ENCODE measurements at regions not wholly inside any gene's neighbourhood (a gene's known extent, or its start where the extent isn't known, plus 50 kb on each side); places are given as distances from the start of the nearest gene placed in this dataset.
"Not testable (repeated sequence)": the region's sequence is repeated elsewhere in the genome, so short reads cannot be mapped to it uniquely, and the experiment has no call there.

GRCh38 chr3:82618594-82618993 is 857.1 kb upstream of the GBE1 start:
- no peak for DNase-seq (ENCODE audit: low read depth in 2 of 2)

- DNase-seq (ENCODE audit: low read depth in 2 of 2): no peak
Observed at GRCh38 chr3:82610236-82610635, 848.8 kb upstream of the GBE1 start.

GRCh38 chr3:82607391-82607790 is 845.9 kb upstream of the GBE1 start:
- DNase-seq (ENCODE audit: low read depth in 2 of 2): no peak

GRCh38 chr3:82596805-82597204 is 835.4 kb upstream of the GBE1 start:
- DNase-seq (ENCODE audit: low read depth in 2 of 2): no peak

- DNase-seq (ENCODE audit: low read depth in 2 of 2): no peak
Observed at GRCh38 chr3:82595530-82595929, 834.1 kb upstream of the GBE1 start.

GRCh38 chr3:82587174-82587573 is 825.7 kb upstream of the GBE1 start:
- no peak for DNase-seq (ENCODE audit: low read depth in 2 of 2)

GRCh38 chr3:82586414-82586813 is 825.0 kb upstream of the GBE1 start:
- DNase-seq (ENCODE audit: low read depth in 2 of 2): no peak

- DNase-seq (ENCODE audit: low read depth in 2 of 2): not testable (repeated sequence)
Observed at GRCh38 chr3:82586002-82586401, 824.6 kb upstream of the GBE1 start.

- DNase-seq (ENCODE audit: low read depth in 2 of 2): not testable (repeated sequence)
Observed at GRCh38 chr3:82585591-82585990, 824.1 kb upstream of the GBE1 start.

GRCh38 chr3:82584861-82585260 is 823.4 kb upstream of the GBE1 start:
- DNase-seq (ENCODE audit: low read depth in 2 of 2): not testable (repeated sequence)

GRCh38 chr3:82584415-82584814 is 823.0 kb upstream of the GBE1 start:
- DNase-seq (ENCODE audit: low read depth in 2 of 2): not testable (repeated sequence)

GRCh38 chr3:82581350-82581749 is 819.9 kb upstream of the GBE1 start:
- DNase-seq (ENCODE audit: low read depth in 2 of 2): no peak

GRCh38 chr3:82572721-82573120 is 811.3 kb upstream of the GBE1 start:
- no peak for DNase-seq (ENCODE audit: low read depth in 2 of 2)

GRCh38 chr3:82568776-82569338 is 807.4 kb upstream of the GBE1 start:
- DNase-seq (ENCODE audit: low read depth in 2 of 2): no peak

- DNase-seq (ENCODE audit: low read depth in 2 of 2): no peak
Observed at GRCh38 chr3:82567029-82567600, 805.7 kb upstream of the GBE1 start.

- no peak for DNase-seq (ENCODE audit: low read depth in 2 of 2)
Observed at GRCh38 chr3:82562896-82563295, 801.5 kb upstream of the GBE1 start.

GRCh38 chr3:82561784-82562183 is 800.3 kb upstream of the GBE1 start:
- no peak for DNase-seq (ENCODE audit: low read depth in 2 of 2)

GRCh38 chr3:82558081-82558480 is 796.6 kb upstream of the GBE1 start:
- no peak for DNase-seq (ENCODE audit: low read depth in 2 of 2)

- DNase-seq (ENCODE audit: low read depth in 2 of 2): no peak
Observed at GRCh38 chr3:82556113-82556512, 794.7 kb upstream of the GBE1 start.

GRCh38 chr3:82542556-82542955 is 781.1 kb upstream of the GBE1 start:
- DNase-seq (ENCODE audit: low read depth in 2 of 2): not testable (repeated sequence)

- no peak for DNase-seq (ENCODE audit: low read depth in 2 of 2)
Observed at GRCh38 chr3:82521657-82522056, 760.2 kb upstream of the GBE1 start.

- no peak for DNase-seq (ENCODE audit: low read depth in 2 of 2)
Observed at GRCh38 chr3:82520846-82521245, 759.4 kb upstream of the GBE1 start.

- no peak for DNase-seq (ENCODE audit: low read depth in 2 of 2)
Observed at GRCh38 chr3:82509951-82510603, 748.6 kb upstream of the GBE1 start.
